ENCODE measurements at regions not wholly inside any gene's neighbourhood (a gene's known extent, or its start where the extent isn't known, plus 50 kb on each side); places are given as distances from the start of the nearest gene placed in this dataset.

DNA sequence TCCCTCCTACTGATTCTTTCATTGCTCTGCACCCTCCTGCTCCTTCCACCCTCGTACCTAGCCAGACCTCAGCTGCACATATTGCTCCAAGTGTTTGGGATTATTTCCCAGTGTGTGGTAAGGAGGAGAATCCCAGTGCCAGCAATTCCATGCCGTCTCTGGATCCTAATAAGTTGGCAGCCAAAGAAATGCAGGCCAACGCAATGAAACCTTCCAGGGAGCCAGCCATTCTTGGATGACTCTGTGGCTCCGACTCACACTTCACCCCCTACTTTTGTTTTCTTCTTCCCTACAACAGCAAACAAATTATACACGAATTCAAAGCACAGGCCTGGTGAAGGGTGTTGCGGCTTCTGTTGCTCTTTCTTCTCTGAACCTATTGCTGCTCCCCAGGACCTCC lies 82.5 kb upstream of the SLC1A3 start:
- TF ChIP-seq EP300 (IDR thresholded peaks at IDR 0.05) (no peak), POLR2A (IDR thresholded peaks at IDR 0.05) (no peak)
- TF ChIP-seq, protein P1, sequence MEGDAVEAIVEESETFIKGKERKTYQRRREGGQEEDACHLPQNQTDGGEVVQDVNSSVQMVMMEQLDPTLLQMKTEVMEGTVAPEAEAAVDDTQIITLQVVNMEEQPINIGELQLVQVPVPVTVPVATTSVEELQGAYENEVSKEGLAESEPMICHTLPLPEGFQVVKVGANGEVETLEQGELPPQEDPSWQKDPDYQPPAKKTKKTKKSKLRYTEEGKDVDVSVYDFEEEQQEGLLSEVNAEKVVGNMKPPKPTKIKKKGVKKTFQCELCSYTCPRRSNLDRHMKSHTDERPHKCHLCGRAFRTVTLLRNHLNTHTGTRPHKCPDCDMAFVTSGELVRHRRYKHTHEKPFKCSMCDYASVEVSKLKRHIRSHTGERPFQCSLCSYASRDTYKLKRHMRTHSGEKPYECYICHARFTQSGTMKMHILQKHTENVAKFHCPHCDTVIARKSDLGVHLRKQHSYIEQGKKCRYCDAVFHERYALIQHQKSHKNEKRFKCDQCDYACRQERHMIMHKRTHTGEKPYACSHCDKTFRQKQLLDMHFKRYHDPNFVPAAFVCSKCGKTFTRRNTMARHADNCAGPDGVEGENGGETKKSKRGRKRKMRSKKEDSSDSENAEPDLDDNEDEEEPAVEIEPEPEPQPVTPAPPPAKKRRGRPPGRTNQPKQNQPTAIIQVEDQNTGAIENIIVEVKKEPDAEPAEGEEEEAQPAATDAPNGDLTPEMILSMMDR (IDR thresholded peaks at IDR 0.05) = no peak
- H3K27me3 ChIP-seq = no peaks in the 10 kb centered on the region
- no peak for DNase-seq (ENCODE audit: low spot score in 2 of 2)
- H3K9me3 ChIP-seq = no peaks in the 10 kb centered on the region
- H3K36me3 ChIP-seq = no peaks in the 10 kb centered on the region
- no peak overlapping the region for H3K4me3 ChIP-seq
- peaks cover 0 to 14% (median 0%) of the 10 kb centered on the region in 4 donors for H3K4me1 ChIP-seq
- WGBS, 2 donors = 75 to 77% methylated on average over 6 of the region's 6 CpGs
- no peak overlapping the region for H3K27ac ChIP-seq

DNA sequence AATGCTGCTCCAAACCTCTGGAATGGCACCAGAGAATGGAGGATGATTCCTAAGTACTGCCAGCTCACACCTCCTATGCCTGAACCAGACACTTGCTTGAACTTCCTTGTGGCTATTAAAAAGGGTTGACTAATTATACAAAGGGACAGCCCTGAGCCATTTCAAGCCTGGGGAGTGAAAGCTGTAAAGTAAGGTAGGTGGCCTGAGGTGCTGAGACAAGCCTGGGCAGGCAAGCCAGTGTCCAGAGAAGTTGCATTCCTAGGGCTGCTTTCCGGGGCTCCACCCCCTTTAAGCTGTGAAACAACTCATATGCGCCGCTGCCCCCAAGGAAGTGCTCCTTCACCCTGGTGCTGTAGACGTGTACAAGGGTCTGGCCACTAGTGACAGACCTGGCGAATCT lies 79.9 kb upstream of the SLC1A3 start:
- Histone ChIP-seq H3K4me3 (no peak overlapping the region), H3K4me1 (peaks cover 0 to 21% (median 2%) of the 10 kb centered on the region in 4 donors), H3K27ac (no peak overlapping the region), H3K9me3 (no peaks in the 10 kb centered on the region), H3K27me3 (no peaks in the 10 kb centered on the region), H3K36me3 (no peaks in the 10 kb centered on the region)
- TF ChIP-seq EP300 (IDR thresholded peaks at IDR 0.05) (no peak), POLR2A (IDR thresholded peaks at IDR 0.05) (no peak)
- TF ChIP-seq, protein P1 (IDR thresholded peaks at IDR 0.05) = no peak
- no peak for DNase-seq (ENCODE audit: low spot score in 2 of 2)
- WGBS, 2 donors = 76 to 80% methylated on average over 5 of the region's 5 CpGs

DNA sequence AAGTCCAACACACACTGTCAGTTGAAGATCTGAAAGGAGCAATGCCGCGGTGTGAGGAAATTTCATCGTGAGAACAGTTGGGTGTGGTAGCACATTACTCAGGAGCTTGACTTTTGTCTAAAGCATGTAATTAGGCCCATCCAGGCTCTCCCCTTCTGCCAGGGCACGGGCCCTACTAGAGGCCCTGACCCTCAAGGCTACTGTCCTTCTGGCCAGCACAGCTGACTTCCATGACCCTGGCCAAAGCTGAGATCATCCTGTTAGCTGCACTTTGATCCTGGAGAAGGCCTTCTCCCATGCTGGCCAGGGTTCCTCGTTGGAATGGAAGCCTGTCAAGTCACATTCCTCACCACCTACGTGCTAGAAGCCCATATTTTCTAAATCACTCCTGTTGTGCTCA lies 77.8 kb upstream of the SLC1A3 start:
- no peak overlapping the region for H3K4me3 ChIP-seq
- no peak for TF ChIP-seq EP300 (IDR thresholded peaks at IDR 0.05)
- TF ChIP-seq, protein P1 (IDR thresholded peaks at IDR 0.05) = no peak
- TF ChIP-seq POLR2A (IDR thresholded peaks at IDR 0.05) = no peak
- no peaks in the 10 kb centered on the region for H3K9me3 ChIP-seq
- peaks cover 0 to 10% (median 2%) of the 10 kb centered on the region in 4 donors for H3K4me1 ChIP-seq
- no peaks in the 10 kb centered on the region for H3K27me3 ChIP-seq
- H3K36me3 ChIP-seq = no peaks in the 10 kb centered on the region
- DNase-seq (ENCODE audit: low spot score in 2 of 2) = no peak
- H3K27ac ChIP-seq = no peak overlapping the region
- WGBS, 2 donors = 64 to 66% methylated on average over 6 of the region's 6 CpGs

DNA sequence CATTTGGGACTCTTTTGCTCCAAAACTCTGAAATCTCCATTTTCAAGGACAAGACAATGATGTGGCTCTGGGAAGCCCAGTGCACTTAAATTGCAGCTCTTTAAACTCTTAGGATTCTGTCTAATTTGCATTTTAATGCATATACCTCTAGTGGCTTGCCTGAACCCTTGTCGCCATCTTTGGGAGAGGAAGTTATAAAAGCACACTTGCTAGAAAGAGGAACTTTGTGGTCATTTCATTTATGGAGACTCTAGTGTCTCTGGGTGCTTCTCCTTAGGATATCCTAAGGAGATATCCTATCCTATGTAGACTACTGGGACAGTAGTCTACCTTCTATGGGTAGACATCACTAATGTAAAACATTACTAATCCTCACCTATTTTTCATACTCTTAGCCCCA lies 77.3 kb upstream of the SLC1A3 start:
- WGBS, 2 donors = 81 to 90% methylated on average over 1 of the region's 1 CpG
- no peak for DNase-seq (ENCODE audit: low spot score in 2 of 2)
- TF ChIP-seq, protein P1 (IDR thresholded peaks at IDR 0.05) = no peak
- TF ChIP-seq EP300 (IDR thresholded peaks at IDR 0.05) = no peak
- TF ChIP-seq POLR2A (IDR thresholded peaks at IDR 0.05) = no peak

DNA sequence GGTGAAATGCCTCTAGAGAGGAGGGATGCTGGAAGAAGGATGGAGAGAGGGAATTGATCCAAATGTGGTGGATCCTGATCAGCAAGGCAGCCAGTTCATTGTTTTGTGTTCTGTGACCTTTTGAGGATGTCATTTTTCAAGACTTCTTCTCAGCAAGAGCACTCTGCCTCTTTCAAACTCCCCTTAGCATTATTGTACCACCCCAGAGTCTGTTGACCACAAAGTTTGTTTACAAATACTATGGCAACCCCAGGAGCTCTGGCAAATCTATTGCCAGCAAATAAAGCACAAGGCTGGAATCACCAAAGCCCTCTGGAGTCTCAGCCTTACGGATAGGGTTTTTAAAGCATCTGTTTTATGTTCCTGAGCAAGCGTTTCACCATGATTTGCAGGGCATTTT lies 76.2 kb upstream of the SLC1A3 start:
- Histone ChIP-seq H3K4me3 (no peak overlapping the region), H3K27me3 (no peaks in the 10 kb centered on the region), H3K9me3 (no peaks in the 10 kb centered on the region), H3K4me1 (peaks cover 0 to 10% (median 2%) of the 10 kb centered on the region in 4 donors), H3K36me3 (no peaks in the 10 kb centered on the region), H3K27ac (no peak overlapping the region)
- TF ChIP-seq EP300 (IDR thresholded peaks at IDR 0.05) (no peak), POLR2A (IDR thresholded peaks at IDR 0.05) (no peak)
- TF ChIP-seq, protein P1 (IDR thresholded peaks at IDR 0.05) = no peak
- no peak for DNase-seq (ENCODE audit: low spot score in 2 of 2)
- 35 to 43% methylated on average over 2 of the region's 2 CpGs for WGBS, 2 donors

More for the DNA sequence above, 77.3 kb upstream of the SLC1A3 start:
- Histone ChIP-seq H3K4me3 (no peak overlapping the region), H3K27ac (no peak overlapping the region), H3K27me3 (no peaks in the 10 kb centered on the region), H3K4me1 (peaks cover 0 to 10% (median 2%) of the 10 kb centered on the region in 4 donors), H3K36me3 (no peaks in the 10 kb centered on the region), H3K9me3 (no peaks in the 10 kb centered on the region)

Measured in tibial nerve (tissue), 4 donors.